HG03565 (cell line): ENCODE measurements at regions not wholly inside any gene's neighbourhood (a gene's known extent, or its start where the extent isn't known, plus 50 kb on each side); places are given as distances from the start of the nearest gene placed in this dataset.
"Not testable (repeated sequence)": the region's sequence is repeated elsewhere in the genome, so short reads cannot be mapped to it uniquely, and the experiment has no call there.

Source experiments
- ATAC-seq: cut with Tn5 transposase; IDR thresholded peaks from one replicate; pipeline ENCODE4 v1.9.1; 2021; ENCODE audit warnings: mild to moderate bottlenecking, moderate library complexity; ENCODE audit not compliant: unreplicated experiment

- no peak for ATAC-seq
These were observed 456.0 kb downstream of the PRDM9 start for GRCh38 chr5:23963449-23963848.

- no peak for ATAC-seq
These were observed 470.0 kb downstream of the PRDM9 start for GRCh38 chr5:23977365-23977764.

- no peak for ATAC-seq
These were observed 470.6 kb downstream of the PRDM9 start for GRCh38 chr5:23977997-23978396.

GRCh38 chr5:23991406-23991805 is 484.0 kb downstream of the PRDM9 start:
- ATAC-seq: no peak

- ATAC-seq: no peak
These were observed 487.4 kb downstream of the PRDM9 start for GRCh38 chr5:23994581-23995370.

- no peak for ATAC-seq
These were observed 489.1 kb downstream of the PRDM9 start for GRCh38 chr5:23996525-23996924.

GRCh38 chr5:24005384-24005783 is 498.0 kb downstream of the PRDM9 start:
- no peak for ATAC-seq

GRCh38 chr5:24017710-24018109 is 510.3 kb downstream of the PRDM9 start:
- not testable (repeated sequence) for ATAC-seq

- ATAC-seq: no peak
These were observed 518.9 kb downstream of the PRDM9 start for GRCh38 chr5:24026288-24026687.

GRCh38 chr5:24042688-24043087 is 535.3 kb downstream of the PRDM9 start:
- ATAC-seq: no peak

- no peak for ATAC-seq
These were observed 537.6 kb downstream of the PRDM9 start for GRCh38 chr5:24045046-24045445.

GRCh38 chr5:24053737-24054136 is 546.3 kb downstream of the PRDM9 start:
- no peak for ATAC-seq

- no peak for ATAC-seq
These were observed 551.6 kb downstream of the PRDM9 start for GRCh38 chr5:24059006-24059405.

GRCh38 chr5:24059716-24060115 is 552.3 kb downstream of the PRDM9 start:
- no peak for ATAC-seq

- no peak for ATAC-seq
These were observed 558.4 kb downstream of the PRDM9 start for GRCh38 chr5:24065779-24066178.

GRCh38 chr5:24067208-24067607 is 559.8 kb downstream of the PRDM9 start:
- no peak for ATAC-seq

- ATAC-seq: no peak
These were observed 561.1 kb downstream of the PRDM9 start for GRCh38 chr5:24068524-24068923.

GRCh38 chr5:24073107-24073506 is 565.7 kb downstream of the PRDM9 start:
- ATAC-seq: no peak

- no peak for ATAC-seq
These were observed 564.7 kb downstream of the CDH10 start for GRCh38 chr5:24080046-24080445.

- no peak for ATAC-seq
These were observed 550.6 kb downstream of the CDH10 start for GRCh38 chr5:24094081-24094679.

GRCh38 chr5:24102010-24102409 is 542.8 kb downstream of the CDH10 start:
- no peak for ATAC-seq

- ATAC-seq: no peak
These were observed 541.2 kb downstream of the CDH10 start for GRCh38 chr5:24103451-24104023.
